ENCODE measurements at regions not wholly inside any gene's neighbourhood (a gene's known extent, or its start where the extent isn't known, plus 50 kb on each side); places are given as distances from the start of the nearest gene placed in this dataset.

DNA sequence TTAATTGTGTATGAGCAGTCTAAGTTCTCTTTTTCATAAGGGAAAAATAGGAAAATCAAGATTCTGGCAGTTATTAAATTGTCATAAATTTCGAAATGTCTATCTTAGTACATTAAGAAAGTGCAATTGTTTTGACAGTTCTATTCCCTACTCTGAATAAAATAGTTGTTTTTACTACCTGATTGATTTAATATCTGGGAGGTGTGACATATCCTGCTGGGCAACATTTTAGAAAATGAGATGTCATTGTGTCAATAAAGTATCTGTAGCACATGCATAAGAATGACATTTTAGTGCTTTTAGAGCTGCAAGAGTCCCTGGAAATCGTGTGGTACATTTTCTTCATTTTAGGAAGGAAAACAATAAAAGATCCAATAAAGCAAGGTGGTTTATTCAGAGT is 139.2 kb upstream of the COL11A1 start:
- DNase-seq: no peak

DNA sequence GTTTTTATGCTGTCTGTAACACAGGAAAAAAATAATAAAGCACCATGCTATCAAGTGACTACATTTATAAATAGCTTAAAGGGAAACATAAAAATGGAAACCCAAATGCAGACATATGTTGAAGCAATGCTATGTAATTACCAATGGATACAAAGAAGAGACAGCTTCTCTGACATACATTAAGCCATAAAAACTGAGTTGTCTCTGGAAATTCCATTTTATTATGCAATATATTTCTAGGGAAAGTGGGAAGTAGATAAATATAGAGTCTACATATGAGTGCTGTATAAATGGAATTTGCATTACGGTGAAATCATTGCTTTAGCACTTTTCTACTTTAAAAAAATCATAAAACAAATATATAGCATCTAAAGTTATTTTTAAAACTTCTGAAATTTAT is 135.2 kb upstream of the COL11A1 start:
- no peak for DNase-seq

DNA sequence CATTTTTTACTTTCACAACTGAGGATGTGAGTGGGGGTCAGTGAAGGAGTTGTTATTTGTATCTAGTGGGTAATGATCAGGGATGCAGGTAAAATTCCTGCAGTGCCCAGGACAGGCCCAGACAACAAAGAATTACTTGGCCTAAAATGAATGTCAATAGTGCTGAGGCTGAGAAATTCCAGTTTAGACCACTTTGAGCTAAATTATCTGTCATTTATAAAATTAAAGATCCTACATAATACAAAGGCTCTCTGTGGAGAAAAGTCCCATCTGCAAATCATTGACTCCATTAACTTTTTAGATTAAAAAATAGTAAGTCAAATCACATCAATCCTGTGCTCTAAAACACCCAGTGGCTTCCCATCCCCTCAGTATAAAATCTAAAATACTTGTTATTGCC is 130.7 kb upstream of the COL11A1 start:
- no peak for DNase-seq

DNA sequence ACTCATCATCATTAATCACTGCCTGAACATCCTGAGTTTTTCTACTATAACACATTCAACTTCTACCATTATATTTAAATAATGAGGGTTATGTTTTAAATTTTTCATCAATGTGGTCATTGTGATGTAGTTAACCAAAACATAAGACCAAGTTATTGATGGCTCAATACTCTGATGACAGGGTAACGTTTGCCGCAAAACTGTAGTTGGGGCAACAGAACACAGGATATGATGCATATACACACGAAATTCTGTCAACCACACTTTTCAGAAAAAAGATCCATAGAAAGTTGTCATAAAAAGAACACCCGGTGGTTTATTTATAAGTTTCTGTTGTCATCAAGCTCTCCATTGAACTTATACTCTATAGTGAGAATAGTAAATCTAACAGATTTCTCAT is 121.7 kb upstream of the COL11A1 start:
- no peak for DNase-seq

DNA sequence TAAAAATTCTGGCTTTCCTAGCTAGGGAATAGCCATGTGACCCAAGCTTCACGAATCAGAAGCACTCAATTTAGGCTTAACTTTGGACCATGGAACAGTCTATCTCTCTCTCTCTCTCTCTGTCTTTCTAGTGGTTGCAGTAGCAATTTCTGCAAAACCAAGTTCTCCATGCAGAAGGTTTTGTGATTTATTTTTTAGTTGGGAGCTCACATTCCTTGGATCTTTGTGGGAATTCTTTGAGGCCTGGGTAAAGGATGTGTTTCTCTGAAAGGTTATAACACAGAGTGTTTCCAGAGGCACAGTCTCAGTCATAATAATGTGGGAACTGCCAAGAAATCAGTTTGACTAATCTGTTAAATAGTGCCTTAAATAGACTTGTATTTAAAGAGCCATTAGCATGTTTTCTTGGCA is 112.3 kb upstream of the COL11A1 start:
- no peak for DNase-seq

DNA sequence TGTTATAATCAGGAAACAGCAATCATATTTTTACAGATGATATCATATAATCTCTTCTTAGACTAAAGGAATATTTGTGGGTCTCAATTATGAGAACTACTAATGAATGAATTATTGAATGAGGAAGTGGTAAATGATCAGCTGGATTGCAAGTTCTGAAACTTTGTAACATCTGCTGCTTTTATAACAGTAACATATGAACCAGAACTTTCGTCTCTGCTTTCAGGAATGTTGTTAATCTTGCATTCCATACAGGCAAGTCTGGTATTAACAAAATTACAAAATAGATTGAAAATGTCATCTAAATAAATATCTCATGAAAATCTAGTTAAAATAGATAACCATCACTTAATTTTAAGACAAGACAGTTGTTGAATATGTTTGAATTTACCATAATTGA is 110.5 kb upstream of the COL11A1 start:
- no peak for DNase-seq

DNA sequence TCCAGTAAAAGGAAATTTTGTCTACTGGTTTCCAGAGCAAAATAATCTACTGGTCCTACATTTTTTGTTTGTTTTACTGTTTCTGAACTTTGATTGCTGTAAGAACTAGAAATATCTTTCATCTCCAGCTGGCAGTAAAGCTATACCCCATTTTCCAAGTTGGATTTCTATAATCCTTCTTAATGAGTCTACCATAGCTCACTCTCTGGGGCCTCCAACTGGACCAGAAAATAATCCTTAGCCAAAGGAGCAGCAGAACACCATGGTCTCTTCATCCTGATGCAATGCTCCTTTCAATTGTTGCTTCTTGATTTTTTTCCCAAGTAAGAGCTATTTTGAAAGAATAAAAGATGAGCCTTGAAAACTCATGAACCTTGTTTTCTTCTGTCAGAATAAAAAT is 110.0 kb upstream of the COL11A1 start:
- DNase-seq: no peak

DNA sequence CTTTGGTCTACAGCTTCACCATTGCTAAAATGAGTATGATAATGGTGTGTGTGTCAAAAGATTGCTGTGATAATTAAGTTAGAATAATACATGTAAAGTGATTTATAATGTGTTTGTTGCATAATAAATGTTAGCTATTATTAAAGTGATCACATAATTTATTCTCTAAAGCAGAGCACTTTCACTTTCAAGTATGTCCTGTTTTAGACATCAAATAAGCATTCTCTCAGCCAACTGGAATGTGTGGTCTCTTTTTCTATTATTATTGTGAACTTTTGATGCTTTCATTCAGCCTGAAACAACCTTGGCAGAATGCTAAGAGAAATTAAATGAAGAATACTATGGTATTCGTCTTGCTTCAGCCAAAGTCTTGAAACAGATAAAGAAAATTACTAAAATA is 102.8 kb upstream of the COL11A1 start:
- DNase-seq: no peak

DNA sequence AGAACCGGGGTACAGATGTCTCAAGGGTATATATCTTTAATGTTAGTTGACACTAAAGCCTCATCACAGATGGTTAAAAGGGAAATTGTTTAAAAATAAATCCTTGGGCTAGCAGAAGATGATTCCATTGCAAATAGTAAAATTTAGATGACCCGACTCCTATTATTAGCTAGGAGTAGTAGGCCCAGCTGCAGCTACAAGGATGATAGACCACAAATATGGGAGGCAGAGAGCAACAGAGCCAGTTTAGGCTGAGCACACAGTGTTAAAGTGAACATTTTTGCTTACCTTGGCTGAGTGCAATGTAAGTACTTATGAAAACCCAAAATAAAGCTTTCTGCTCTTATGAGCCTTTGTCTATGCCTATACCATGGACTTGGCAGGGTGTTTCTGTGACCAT is 100.5 kb upstream of the COL11A1 start:
- DNase-seq: no peak

DNA sequence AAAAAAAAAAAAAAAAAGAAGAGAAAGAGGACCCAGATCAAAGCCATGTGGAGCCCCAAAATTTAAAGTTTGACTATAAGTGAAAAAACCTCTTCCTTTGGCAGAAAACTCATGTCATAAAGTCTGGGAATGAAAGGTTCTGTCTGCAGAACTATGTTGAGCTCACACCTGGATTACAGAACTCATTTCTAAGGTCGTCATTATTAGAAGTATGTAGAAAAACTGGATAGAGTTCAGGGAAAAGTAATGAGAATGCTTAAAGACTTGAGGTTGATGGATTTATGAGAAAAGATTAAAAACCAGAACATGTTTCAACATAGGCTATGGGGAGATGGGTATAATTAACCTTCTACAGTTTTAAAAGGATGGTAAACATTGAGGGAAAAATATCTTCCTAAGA is 90.7 kb upstream of the COL11A1 start:
- DNase-seq: no peak

DNA sequence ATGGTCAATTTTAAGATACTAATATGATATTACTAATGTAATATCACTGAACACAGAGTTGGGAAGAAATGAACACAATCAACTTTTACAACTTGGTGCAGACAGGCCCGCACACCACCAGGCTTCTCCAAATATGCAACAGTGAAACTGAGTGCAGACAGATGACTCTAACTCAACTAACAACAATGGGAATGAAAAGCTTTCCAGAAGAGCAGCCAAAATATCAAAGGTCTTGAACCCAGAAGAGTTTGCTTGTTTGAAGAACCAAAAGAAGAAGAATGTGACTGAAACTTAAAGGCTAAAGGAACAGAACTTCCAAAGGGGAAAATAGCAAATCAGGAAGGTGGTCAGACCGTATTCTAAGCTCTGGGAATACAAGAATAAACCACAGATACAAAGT is 89.8 kb upstream of the COL11A1 start:
- DNase-seq: no peak

DNA sequence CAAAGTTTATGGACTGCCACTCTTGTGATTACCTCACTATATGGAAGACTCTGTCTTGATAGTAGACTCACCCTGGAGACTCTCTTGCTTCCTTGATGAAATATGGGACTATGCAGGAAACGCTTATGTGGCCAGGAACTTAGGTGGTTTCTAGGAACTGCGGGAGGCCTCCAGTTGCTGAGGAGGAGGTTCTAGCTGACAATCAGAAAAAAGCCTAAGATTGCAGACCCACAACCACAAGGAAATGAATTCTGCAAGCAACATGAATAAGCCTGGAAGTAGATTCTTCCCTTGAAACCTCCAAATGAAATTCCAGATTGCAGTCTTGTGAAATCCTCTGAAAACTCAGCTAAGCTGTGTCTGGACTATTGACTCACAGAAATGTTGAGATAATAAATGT is 88.9 kb upstream of the COL11A1 start:
- no peak for DNase-seq

DNA sequence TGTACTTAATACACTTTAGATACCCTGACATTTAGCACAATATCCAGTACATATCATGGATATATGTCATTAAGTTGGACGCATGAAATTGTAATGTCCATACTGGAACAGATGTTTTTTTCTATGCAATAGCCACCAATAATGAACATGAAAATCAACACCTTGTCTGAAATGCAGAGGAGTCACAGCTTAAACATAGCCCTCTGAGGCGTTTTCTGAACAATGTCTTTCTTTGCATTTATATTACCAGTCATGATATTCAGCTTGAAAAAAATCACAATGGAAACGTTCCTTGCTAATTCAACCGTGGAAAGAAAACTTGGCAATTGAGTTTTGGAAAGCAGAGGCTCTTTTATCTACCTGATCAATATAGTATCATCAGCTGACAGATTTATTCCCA is 86.7 kb upstream of the COL11A1 start:
- no peak for DNase-seq

DNA sequence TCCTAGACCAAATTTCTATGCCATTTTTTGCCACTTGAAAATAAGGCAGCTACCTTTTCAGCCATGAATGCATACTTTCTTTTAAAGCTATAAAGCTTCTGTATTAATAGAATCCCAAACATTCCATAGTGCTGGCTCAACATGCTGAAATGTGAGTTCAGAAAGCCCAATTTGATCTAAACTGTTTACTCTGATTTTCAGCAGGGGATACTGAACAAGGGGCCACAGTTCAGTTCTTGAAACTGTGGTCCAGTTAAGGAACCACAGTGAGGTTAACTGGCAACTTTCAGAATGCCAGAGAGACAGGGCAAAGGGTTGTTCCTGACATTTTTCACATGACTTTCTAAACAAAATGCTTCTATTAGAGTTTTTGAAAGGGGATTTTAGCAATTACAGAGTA is 85.7 kb upstream of the COL11A1 start:
- DNase-seq: no peak

DNA sequence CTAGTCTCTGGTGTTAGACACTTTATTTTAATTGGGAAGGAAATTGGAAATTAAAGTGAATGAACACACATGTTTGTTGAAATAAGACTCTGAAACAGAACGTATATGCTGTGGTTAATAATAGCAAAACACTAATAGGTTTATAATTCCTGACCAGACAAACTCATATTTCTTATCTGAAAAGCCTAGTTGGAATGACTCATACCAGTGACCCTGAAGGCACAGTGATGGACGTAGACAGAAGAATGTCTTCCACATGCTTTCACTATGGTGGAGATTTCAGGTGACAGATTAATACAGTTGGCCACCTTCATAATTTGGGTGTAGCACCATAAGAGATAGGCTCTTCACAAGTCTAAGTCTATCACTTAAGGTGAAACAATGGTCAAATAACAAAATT is 83.0 kb upstream of the COL11A1 start:
- no peak for DNase-seq

DNA sequence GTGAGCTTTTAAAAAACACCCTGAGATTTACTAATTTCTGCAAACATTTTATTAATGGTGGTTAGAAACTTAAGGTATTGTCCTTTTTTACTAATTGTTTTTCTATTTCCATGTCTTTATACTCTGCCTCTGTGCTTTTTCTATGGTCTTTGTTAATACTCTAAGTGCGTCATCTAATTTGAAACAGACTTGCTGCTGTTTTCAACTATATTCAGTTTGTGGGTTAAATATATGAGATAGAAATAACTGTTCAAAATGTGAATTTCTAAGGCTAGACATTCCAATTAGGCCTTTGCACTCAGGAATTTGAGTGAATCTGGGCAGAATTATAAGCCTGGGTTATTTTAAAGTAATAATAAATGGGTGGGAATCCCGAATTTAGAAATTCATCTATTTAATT is 82.4 kb upstream of the COL11A1 start:
- DNase-seq: no peak

DNA sequence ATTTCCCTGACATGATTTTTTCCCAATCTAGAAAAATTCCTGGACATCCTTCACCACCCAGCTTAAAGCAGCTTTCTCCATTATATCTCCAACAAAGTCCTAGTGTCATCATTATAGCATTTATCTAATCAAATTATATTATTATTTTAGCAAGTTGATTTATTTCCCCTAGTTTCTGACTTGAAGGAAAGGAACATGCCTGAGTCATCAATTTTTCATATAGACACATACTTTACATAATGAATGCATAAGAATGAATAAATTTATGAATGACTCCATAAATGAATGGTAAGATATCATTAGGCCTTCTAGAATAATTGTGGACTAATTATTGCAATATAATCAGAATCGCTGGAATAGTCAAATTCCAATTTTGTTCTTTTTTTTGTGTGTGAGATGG is 79.4 kb upstream of the COL11A1 start:
- DNase-seq: no peak

DNA sequence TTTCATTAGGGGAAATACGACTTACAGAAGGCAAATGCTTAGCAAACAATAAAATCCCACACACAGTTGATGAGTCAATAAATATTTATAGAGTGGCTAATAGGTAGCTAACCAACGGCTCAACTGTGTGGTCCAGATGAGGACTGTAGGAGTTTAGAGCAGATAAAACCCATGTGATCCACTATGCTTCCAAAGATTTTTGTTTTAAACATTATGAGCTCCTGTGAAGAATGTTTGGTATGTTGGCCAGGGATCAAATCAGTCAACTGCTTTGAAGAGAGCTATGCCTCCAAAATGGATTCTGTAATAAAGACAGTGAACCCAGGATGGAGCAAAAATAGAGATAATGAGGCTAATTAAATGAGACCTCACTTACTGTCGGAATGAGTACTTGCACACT is 72.3 kb upstream of the COL11A1 start:
- no peak for DNase-seq

DNA sequence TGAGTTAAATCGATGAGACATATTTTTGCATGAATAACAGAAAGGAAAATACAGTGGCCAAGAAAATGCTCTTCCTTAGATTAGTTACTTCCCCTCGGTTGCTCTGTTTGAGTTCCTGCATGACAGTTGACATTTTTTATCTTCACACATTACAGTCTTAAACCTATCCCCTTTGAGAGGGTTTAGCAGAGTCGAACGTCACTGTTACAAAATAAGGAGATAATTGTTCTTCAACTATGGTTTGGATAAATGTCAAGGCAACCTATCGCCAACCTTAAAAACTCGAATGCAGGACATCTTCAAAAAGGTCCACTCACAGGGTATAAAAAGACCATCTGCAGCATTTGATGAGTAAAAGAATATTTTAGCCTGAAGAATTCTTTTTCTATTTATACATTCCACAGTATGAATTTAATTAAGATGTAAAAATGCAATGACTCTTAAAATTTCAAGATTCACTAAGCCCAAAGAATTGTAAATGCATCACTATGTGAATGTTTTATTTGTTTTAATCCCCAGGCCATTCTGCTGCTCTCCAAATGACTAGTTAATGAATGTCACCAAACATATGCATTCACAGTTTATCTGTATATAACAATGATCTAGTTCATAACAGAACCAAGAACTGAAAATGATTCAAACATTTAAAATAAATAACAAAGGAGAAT is 68.9 kb upstream of the COL11A1 start:
- no peak for DNase-seq

DNA sequence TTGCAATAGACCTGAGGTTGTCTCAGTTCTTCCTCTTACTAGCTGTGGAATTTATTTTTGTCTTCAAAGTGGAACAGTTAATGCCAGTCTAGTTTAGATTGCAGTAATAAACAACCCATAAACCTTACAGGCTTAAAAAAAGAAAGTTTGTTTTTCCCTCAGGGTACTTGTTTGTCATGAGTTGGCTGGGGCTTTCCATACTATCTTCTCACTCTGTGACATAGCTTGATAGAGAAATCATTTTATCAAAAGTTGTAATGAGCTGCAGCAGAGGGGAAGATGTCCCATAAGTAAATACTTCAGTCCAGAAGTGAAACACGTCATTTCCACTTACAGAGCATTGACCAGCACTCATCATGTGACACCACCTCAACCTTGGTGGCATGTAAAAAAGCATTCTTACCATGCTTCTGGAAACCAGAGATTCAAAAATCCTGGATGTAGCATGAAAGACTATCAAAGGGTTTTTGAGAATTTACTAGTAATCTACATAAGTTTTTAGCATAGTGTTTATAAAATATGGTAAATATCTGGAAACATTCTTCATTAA is 62.8 kb upstream of the COL11A1 start:
- no peak for DNase-seq

DNA sequence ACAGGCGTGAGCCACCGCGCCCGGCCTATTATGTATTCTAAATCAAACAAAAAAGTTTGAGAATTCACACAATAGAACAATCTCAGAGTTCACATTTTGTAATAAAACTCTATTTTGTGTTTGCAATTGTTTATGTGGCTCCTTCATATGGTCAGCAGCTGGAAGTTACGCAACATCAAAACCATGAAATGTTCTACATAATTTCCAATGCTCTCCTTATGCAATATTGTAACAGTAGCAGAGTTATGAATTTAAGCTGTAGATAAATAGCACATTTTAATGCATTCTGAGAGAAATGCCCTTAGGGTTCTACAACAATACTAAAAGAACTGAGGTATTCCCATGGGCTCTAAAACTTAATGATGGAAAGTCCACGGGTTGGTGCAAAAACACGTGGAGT is 62.3 kb upstream of the COL11A1 start:
- DNase-seq: no peak

DNA sequence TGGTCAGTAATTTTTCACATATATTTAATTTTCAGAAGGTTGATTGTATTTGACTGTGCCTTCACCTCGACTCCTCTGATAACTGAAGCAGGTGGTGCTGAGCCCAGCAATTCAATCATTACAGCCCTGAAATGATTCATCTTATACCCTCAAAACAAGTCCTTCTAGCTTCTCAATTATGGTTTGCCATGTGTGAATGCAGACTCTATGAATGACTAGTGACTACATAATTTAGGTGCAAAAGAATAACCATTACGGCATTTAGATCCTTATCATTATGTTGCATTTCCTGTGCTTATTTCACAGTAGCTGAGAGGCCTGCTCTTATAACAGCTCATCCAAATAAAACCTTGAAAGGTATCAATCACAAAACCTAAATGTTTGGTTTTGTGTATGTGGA is 54.0 kb upstream of the COL11A1 start:
- DNase-seq: no peak

DNA sequence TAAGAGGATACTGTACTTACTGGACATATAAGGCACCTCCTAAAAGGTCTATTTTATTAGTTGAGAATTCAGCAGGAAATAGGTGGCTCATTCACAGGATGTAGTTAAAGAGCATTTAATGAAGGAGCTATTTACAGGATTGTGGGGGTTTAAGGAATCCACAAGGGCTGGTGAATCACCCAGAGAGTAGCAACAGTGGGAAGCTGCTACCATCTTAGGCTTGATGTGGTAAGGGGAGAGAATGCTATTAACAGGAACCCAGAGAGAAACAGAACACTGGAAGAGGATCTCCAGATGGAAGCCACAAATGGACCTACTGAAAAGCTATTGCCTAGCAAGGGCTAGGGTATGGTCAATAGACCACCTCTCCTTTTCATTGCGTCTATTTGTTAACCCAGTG is 52.0 kb upstream of the COL11A1 start:
- DNase-seq: no peak
